ENCODE measurements at regions not wholly inside any gene's neighbourhood (a gene's known extent, or its start where the extent isn't known, plus 50 kb on each side); places are given as distances from the start of the nearest gene placed in this dataset.

GRCh38 chr1:183704131-183704530 lies 51.0 kb upstream of the APOBEC4 start:
- TF ChIP-seq CTCF (CRISPR knock-in tag; IDR thresholded peaks at IDR 0.05) (no peak), ZNF660 (CRISPR knock-in tag; IDR thresholded peaks at IDR 0.05; ENCODE audit: borderline replicate concordance, low read depth) (no peak), TBX2 (CRISPR knock-in tag; IDR thresholded peaks at IDR 0.05; ENCODE audit: borderline replicate concordance) (no peak)

All from HepG2 (cell line).